Mesodermal cell (in vitro differentiated cells): ENCODE measurements at regions not wholly inside any gene's neighbourhood (a gene's known extent, or its start where the extent isn't known, plus 50 kb on each side); places are given as distances from the start of the nearest gene placed in this dataset.

Experiments used
- H3K27ac ChIP-seq: 2 replicates; pipeline ENCODE4 v1.7.0; 2013; ENCODE audit warnings: mild to moderate bottlenecking, low read depth, low read length, moderate library complexity; ENCODE audit not compliant: severe bottlenecking
- H3K36me3 ChIP-seq: 2 replicates; pipeline ENCODE4 v1.7.1; 2013; ENCODE audit warnings: mild to moderate bottlenecking, low read length, moderate library complexity; ENCODE audit not compliant: control insufficient read depth, insufficient read depth
- H3K4me1 ChIP-seq: one replicate; pipeline ENCODE4 v1.7.1; 2013; ENCODE audit warnings: mild to moderate bottlenecking, low read length; ENCODE audit not compliant: insufficient read depth, control insufficient read depth, poor library complexity, severe bottlenecking
- H3K4me3 ChIP-seq: 2 replicates; pipeline ENCODE4 v1.7.0; 2013; ENCODE audit warnings: low read length, control low read depth, mild to moderate bottlenecking; ENCODE audit not compliant: insufficient read depth, poor library complexity, severe bottlenecking; ENCODE audit errors: extremely low read depth
- H3K9me3 ChIP-seq: 2 replicates; pipeline ENCODE4 v1.7.1; 2013; ENCODE audit warnings: mild to moderate bottlenecking, low read length, moderate library complexity; ENCODE audit not compliant: control insufficient read depth
- WGBS, 2 experiments: methylation state at CpG; one replicate each; pipeline ENCODE4 v1.1.5; 2013; ENCODE audit warnings: missing lambda C conversion rate in 2 of 2; ENCODE audit not compliant: insufficient coverage in 2 of 2; 5-methylcytosine and 5-hydroxymethylcytosine counted together

DNA sequence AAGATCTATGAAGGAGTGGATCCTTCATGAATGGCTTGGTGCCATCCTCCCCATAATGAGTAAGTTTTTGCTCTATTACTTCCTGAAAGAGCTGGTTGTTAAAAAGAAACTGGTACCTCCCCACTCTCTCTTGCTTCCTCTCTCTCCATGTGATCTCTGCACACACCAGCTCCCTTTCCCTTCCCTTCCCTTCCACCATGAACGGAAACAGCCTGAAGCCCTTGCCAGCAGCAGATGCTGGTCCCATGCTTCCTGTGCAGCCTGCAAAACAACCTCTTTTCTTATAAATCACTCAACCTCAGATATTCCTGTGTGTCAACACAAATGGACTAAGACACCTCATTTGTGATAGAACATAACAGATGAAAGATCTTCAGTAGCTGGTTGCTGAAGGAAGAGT is 303.5 kb upstream of the ACVR2A start:
- WGBS, 2 experiments: 100% methylated on average over 1 of the region's 1 CpG
- no peaks in the 10 kb centered on the region for H3K4me1 ChIP-seq
- H3K27ac ChIP-seq: no peak overlapping the region
- H3K9me3 ChIP-seq: no peaks in the 10 kb centered on the region
- no peak overlapping the region for H3K4me3 ChIP-seq
- no peaks in the 10 kb centered on the region for H3K36me3 ChIP-seq

DNA sequence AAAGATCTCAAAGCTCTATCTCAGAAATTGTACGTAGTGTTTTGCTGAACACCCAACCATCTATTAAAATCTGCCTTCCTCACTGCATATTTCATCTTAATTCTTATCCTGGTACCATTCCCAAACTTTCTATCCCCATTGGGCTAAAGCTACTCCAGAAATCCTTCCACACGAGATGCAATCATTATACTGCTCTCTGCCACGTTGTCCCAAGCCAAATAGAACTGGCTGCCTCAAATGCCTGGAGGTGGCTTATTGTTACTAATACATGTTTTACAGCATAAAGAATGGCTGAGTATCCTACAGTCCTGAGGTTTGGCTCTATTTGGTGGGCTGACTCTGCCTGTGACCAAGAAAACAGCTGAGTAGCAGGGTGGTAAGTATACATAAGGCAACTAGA is 306.0 kb upstream of the ACVR2A start:
- Histone ChIP-seq H3K4me3 (no peak overlapping the region), H3K9me3 (no peaks in the 10 kb centered on the region), H3K4me1 (no peaks in the 10 kb centered on the region), H3K27ac (no peak overlapping the region), H3K36me3 (no peaks in the 10 kb centered on the region)
- WGBS, 2 experiments: 68 to 100% methylated on average over 2 to 3 of the region's 3 CpGs

DNA sequence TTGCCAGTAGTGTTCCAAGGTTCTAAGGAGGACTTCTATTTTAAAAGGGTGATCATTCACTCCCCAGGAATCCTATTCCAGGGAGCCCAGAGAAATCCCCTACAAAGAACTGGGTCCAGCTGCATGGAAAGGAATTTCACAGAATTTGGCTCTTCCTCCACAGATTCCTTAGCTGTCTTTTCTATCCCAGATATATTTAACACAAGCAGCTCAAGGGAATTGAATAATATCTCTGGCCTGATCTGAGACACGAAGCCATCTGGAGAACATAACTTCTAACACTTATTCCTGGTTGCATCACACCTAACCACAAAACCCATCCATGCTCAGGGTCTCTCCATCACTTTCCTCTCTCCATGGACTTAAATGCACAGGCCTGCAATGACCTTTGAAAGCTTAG is 306.7 kb upstream of the ACVR2A start:
- Histone ChIP-seq H3K27ac (no peak overlapping the region), H3K36me3 (no peaks in the 10 kb centered on the region), H3K4me3 (no peak overlapping the region), H3K9me3 (no peaks in the 10 kb centered on the region), H3K4me1 (no peaks in the 10 kb centered on the region)
- 92 to 100% methylated on average over 1 of the region's 1 CpG for WGBS, 2 experiments

DNA sequence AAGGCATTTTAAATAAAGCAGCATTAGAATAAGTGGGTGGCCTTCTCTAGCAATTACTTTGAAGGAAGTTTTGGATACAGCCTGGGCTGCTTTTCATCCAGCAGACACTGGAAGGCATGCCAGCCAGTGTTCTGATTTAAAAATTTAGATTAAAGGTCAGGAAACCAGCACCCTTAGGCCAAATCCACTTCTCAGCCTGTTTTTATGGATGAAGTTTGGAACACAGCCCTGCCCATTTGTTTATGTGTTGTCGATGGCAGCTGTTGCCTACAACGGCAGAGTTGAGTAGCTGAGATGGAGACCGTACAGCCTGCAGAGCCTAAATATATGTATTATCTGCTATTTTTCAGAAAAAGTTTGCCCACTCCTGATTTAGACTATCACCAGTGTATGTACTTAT is 313.6 kb upstream of the ACVR2A start:
- no peaks in the 10 kb centered on the region for H3K9me3 ChIP-seq
- WGBS, 2 experiments: no CpG with 5 or more reads among the region's 3 CpGs
- no peak overlapping the region for H3K27ac ChIP-seq
- no peak overlapping the region for H3K4me3 ChIP-seq
- no peaks in the 10 kb centered on the region for H3K36me3 ChIP-seq
- H3K4me1 ChIP-seq: no peaks in the 10 kb centered on the region

DNA sequence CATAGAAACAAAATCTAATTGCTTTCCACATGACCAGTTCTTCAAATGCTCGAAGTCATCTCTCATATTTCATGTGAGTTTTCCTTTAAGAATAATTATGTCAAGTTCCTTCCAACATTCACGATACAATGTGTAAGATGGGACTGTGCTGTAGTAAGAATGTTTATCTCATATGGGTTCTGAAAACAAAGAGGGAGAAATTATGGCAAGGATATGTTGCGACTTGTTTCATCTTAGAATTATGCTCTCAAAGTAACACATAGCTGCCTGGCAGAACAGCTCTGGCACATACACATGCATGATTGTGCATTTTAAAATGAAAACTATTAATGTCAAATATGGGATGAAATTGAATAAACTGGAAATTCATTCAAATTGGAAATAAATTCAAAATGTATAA is 314.8 kb upstream of the ACVR2A start:
- 100% methylated on average over 1 of the region's 3 CpGs for WGBS, 2 experiments
- H3K4me3 ChIP-seq: no peak overlapping the region

DNA sequence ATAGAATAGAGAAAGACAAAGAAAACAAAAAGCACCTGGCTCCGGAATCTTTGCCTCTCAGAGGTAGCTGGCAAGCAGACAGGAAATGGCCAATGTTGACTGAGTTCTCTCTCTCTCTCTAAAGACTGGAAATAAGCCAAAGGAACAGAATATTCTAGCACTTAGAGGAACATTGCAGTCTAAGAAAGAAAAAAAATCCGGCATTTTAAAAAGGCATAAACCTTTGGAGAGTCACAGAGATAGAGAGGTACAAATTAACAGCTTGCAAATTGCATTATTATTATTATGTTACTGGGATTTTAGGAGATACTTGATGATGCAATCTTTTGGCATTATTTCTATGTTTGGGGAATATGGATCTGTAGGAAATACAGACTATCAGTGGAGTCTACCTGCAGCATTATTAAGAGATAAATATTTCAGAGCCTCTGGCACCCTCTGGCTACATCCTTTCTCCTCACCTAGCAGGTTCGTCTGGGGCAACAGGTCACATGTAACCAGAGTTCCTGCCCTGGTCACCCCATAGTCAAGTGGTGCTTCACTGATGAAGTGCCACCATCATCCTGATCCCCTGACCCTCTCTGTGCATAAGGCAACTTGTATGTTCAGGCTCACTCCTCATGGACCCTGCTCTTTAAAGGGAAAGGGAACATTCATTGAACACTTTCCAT is 318.9 kb upstream of the ACVR2A start:
- Histone ChIP-seq H3K36me3 (no peaks in the 10 kb centered on the region), H3K4me1 (no peaks in the 10 kb centered on the region), H3K9me3 (no peaks in the 10 kb centered on the region), H3K27ac (no peak overlapping the region), H3K4me3 (no peak overlapping the region)
- 75 to 100% methylated on average over 1 of the region's 3 CpGs for WGBS, 2 experiments

More for the DNA sequence above, 314.8 kb upstream of the ACVR2A start:
- Histone ChIP-seq H3K27ac (no peak overlapping the region), H3K9me3 (no peaks in the 10 kb centered on the region), H3K4me1 (no peaks in the 10 kb centered on the region), H3K36me3 (no peaks in the 10 kb centered on the region)

DNA sequence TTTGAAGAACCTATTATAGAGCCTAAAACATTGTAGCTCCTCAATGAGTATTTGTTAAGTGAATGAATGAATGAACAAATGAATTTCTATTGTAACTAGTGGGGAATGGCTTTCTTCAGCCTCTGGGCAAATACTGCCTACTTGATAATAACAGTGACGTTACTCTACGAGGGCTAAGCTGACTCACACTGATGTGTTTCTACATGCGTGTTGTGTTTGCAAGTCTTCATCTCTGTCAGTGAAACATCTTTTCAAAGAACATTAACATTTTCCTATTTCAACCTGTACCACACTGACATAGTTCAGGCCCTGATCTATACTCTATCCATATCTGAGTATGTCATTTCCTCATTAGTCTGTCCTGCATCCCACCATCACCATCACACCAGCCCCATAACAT is 319.9 kb upstream of the ACVR2A start:
- no peaks in the 10 kb centered on the region for H3K36me3 ChIP-seq
- H3K9me3 ChIP-seq: no peaks in the 10 kb centered on the region
- H3K27ac ChIP-seq: no peak overlapping the region
- no peak overlapping the region for H3K4me3 ChIP-seq
- WGBS, 2 experiments: 84 to 100% methylated on average over 3 of the region's 3 CpGs
- H3K4me1 ChIP-seq: no peaks in the 10 kb centered on the region

DNA sequence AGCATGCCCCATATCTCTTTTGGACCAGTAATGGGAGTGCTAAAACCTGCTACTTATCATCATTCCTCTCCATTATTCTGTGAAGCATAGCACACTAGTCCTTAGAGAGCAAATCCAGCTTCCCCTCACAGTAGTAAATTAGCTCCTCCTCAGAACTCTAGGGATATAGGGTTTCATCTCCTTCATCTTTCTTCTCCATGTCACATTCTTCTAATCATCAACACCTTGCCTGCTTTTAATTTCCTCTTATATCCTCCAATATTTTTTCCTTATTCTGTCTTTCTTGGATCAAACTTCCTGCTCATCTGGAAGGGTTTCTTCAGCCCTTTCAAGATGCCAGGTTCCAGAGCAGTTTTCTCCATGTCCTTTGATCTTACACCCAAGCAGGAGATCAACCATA is 321.4 kb upstream of the ACVR2A start:
- H3K36me3 ChIP-seq: no peaks in the 10 kb centered on the region
- no peak overlapping the region for H3K4me3 ChIP-seq
- no peak overlapping the region for H3K27ac ChIP-seq
- H3K9me3 ChIP-seq: no peaks in the 10 kb centered on the region
- no peaks in the 10 kb centered on the region for H3K4me1 ChIP-seq

DNA sequence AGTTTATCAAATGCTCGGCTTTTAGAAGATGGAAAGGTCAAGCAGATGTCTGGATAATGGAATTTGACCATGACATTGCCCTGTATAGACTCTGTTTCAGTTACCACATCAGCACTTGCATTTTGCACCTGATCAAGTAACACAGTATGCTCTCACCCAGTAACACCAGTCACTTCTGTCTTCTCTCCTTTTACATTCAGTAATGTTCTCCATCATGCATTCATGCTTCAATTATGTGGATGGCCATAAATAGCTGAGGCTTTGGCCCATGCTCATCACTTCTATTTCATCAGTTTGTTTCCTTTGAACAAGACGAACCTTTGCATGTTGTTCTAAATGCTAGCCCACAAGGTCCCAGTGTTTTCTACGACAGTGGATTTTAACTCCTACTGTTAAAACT is 322.9 kb upstream of the ACVR2A start:
- no peaks in the 10 kb centered on the region for H3K36me3 ChIP-seq
- H3K27ac ChIP-seq: no peak overlapping the region
- no peak overlapping the region for H3K4me3 ChIP-seq
- WGBS, 2 experiments: 83 to 91% methylated on average over 1 to 3 of the region's 3 CpGs
- H3K9me3 ChIP-seq: no peaks in the 10 kb centered on the region
- H3K4me1 ChIP-seq: no peaks in the 10 kb centered on the region

DNA sequence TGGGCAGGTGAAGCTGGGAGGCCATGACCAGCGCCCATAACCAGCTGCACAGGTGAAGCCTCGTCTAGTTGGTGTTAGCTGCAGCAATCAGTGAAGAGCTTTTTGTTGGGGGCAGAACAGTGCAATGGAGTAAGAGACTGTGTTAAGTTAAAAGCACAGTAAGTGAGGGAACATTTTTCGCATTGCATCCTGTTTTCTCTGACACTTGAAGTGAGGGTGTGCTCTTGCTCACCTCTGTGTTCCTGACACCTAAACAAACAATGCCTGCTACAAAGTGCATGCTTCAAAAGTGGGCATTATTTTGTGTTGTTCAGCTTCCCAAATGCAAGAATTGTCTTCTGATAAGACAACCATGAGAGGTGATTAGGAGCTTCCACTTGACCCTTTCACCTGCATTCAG is 324.0 kb upstream of the ACVR2A start:
- H3K4me3 ChIP-seq: no peak overlapping the region
- no peaks in the 10 kb centered on the region for H3K36me3 ChIP-seq
- no peaks in the 10 kb centered on the region for H3K4me1 ChIP-seq
- WGBS, 2 experiments: 92 to 97% methylated on average over 3 of the region's 3 CpGs
- H3K9me3 ChIP-seq: no peaks in the 10 kb centered on the region
- H3K27ac ChIP-seq: no peak overlapping the region

DNA sequence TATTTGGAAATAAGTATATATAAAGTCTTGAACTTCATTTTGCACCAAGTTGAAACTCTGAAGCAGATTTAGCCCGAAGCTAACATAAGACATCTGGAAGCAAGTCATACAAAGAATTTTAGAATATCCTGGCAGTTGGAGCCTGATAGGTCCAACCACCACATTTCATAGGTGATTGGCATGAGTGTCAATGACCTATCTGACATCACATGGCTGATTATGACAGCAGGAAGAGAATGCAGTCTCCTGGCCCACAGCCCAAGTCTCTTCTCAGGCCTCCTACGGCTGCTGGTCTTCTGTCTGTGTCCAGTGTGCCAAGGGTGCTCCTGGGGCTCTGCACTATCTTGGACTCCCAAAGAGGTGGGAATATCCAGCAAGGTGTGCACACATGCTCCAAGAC is 325.7 kb upstream of the ACVR2A start:
- H3K4me1 ChIP-seq: no peaks in the 10 kb centered on the region
- no peak overlapping the region for H3K27ac ChIP-seq
- H3K9me3 ChIP-seq: no peaks in the 10 kb centered on the region
- H3K4me3 ChIP-seq: no peak overlapping the region
- H3K36me3 ChIP-seq: no peaks in the 10 kb centered on the region
- WGBS, 2 experiments: 75 to 100% methylated on average over 1 to 2 of the region's 2 CpGs
